ENCODE measurements at regions not wholly inside any gene's neighbourhood (a gene's known extent, or its start where the extent isn't known, plus 50 kb on each side); places are given as distances from the start of the nearest gene placed in this dataset.

DNA sequence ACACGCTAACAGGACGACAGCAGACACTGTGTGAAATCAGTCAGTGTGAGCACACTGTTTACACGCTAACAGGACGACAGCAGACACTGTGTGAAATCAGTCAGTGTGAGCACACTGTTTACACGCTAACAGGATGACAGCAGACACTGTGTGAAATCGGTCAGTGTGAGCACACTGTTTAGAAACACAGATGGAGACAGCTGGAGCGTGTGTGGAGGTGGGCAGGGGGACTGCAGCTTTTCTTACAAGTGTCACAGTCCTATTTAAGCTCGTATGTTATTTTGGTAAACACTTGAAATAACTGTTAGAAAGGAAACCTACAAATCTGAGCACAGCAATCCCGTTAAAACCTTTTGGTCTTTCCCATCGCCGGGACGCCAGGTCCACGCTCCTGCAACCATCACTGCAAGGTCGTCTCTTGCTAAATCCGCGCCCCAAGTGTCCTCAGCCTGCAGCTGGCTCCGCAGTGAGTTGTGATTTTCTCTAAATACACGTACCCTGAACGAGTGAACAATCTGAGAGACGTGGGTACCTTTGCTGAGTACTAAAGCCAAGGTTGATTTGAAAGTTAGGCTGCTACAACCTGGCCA lies 58.9 kb upstream of the CTDP1 start:
- no peak for TF ChIP-seq EZH2phosphoT487 (IDR thresholded peaks at IDR 0.05; ENCODE audit: low read depth, severe bottlenecking, unreplicated experiment)
- TF ChIP-seq, protein P1, sequence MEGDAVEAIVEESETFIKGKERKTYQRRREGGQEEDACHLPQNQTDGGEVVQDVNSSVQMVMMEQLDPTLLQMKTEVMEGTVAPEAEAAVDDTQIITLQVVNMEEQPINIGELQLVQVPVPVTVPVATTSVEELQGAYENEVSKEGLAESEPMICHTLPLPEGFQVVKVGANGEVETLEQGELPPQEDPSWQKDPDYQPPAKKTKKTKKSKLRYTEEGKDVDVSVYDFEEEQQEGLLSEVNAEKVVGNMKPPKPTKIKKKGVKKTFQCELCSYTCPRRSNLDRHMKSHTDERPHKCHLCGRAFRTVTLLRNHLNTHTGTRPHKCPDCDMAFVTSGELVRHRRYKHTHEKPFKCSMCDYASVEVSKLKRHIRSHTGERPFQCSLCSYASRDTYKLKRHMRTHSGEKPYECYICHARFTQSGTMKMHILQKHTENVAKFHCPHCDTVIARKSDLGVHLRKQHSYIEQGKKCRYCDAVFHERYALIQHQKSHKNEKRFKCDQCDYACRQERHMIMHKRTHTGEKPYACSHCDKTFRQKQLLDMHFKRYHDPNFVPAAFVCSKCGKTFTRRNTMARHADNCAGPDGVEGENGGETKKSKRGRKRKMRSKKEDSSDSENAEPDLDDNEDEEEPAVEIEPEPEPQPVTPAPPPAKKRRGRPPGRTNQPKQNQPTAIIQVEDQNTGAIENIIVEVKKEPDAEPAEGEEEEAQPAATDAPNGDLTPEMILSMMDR (IDR thresholded peaks at IDR 0.05; ENCODE audit: poor library complexity), result no peak
- TF ChIP-seq EZH2 (IDR thresholded peaks at IDR 0.05; ENCODE audit: borderline replicate concordance), result no peak
- Histone ChIP-seq H3K36me3 (replicated peaks; ENCODE audit: insufficient read depth, low read depth) (no peaks in the 10 kb centered on the region), H4K20me1 (ENCODE audit: insufficient read depth, poor library complexity, severe bottlenecking) (no peaks in the 10 kb centered on the region), H3K27me3 (no peaks in the 10 kb centered on the region), H3K9me2 (replicated peaks; ENCODE audit: insufficient read depth) (no peaks in the 10 kb centered on the region), H3K9me3 (ENCODE audit: low read depth) (no peaks in the 10 kb centered on the region), H3K4me3 (no peak overlapping the region), H3K4me1 (ENCODE audit: insufficient read depth) (no peaks in the 10 kb centered on the region), H2AFZ (no peak overlapping the region), H3K4me2 (no peak overlapping the region), H3K79me2 (no peaks in the 10 kb centered on the region), H3K27ac (no peak overlapping the region)
- no peak for DNase-seq (ENCODE audit: low spot score)
- 83% methylated on average over 20 of the region's 20 CpGs for WGBS (ENCODE audit: low lambda C conversion rate, missing lambda C conversion rate)

DNA sequence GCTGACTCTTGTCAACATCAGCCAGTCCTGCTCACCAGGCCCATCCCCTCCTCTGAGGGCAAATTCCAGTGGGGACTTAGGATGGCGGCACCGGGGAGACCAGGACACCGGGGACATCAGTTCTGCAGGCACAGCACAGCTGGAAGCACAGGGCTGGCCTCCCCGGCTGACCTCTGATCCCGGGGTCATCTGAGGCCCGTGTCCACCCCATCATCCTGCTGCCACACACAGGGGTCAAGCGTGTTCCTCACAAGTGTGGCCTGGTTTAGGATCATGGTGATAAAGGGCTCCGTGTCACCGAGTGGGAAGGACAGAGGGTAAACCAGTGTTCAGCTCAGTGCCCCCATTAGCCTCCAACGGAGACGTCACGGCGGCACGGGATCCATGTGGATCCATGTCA lies 58.1 kb upstream of the CTDP1 start:
- no peaks in the 10 kb centered on the region for H4K20me1 ChIP-seq (ENCODE audit: insufficient read depth, poor library complexity, severe bottlenecking)
- no peaks in the 10 kb centered on the region for H3K4me1 ChIP-seq (ENCODE audit: insufficient read depth)
- H3K9me3 ChIP-seq (ENCODE audit: low read depth), result no peaks in the 10 kb centered on the region
- no peaks in the 10 kb centered on the region for H3K36me3 ChIP-seq (replicated peaks; ENCODE audit: insufficient read depth, low read depth)
- H3K4me2 ChIP-seq, result no peak overlapping the region
- 88% methylated on average over 14 of the region's 14 CpGs for WGBS (ENCODE audit: low lambda C conversion rate, missing lambda C conversion rate)
- no peak overlapping the region for H3K4me3 ChIP-seq
- TF ChIP-seq EZH2phosphoT487 (IDR thresholded peaks at IDR 0.05; ENCODE audit: low read depth, severe bottlenecking, unreplicated experiment), result no peak
- no peak for TF ChIP-seq EZH2 (IDR thresholded peaks at IDR 0.05; ENCODE audit: borderline replicate concordance)
- TF ChIP-seq, protein P1 (IDR thresholded peaks at IDR 0.05; ENCODE audit: poor library complexity), result no peak
- DNase-seq (ENCODE audit: low spot score), result no peak
- H3K27me3 ChIP-seq, result no peaks in the 10 kb centered on the region
- no peaks in the 10 kb centered on the region for H3K79me2 ChIP-seq
- H3K27ac ChIP-seq, result no peak overlapping the region
- H3K9me2 ChIP-seq (replicated peaks; ENCODE audit: insufficient read depth), result no peaks in the 10 kb centered on the region
- no peak overlapping the region for H2AFZ ChIP-seq

- WGBS (ENCODE audit: low lambda C conversion rate, missing lambda C conversion rate), result 71% methylated on average over 4 of the region's 4 CpGs
- Histone ChIP-seq H3K9me2 (replicated peaks; ENCODE audit: insufficient read depth) (no peaks in the 10 kb centered on the region), H3K4me3 (no peak overlapping the region), H3K9me3 (ENCODE audit: low read depth) (no peaks in the 10 kb centered on the region), H3K27me3 (no peaks in the 10 kb centered on the region), H3K36me3 (replicated peaks; ENCODE audit: insufficient read depth, low read depth) (no peaks in the 10 kb centered on the region), H3K4me1 (ENCODE audit: insufficient read depth) (no peaks in the 10 kb centered on the region), H3K27ac (no peak overlapping the region), H3K4me2 (no peak overlapping the region), H4K20me1 (ENCODE audit: insufficient read depth, poor library complexity, severe bottlenecking) (no peaks in the 10 kb centered on the region), H3K79me2 (no peaks in the 10 kb centered on the region), H2AFZ (no peak overlapping the region)
- DNase-seq (ENCODE audit: low spot score), result no peak
- TF ChIP-seq EZH2phosphoT487 (IDR thresholded peaks at IDR 0.05; ENCODE audit: low read depth, severe bottlenecking, unreplicated experiment), result no peak
- no peak for TF ChIP-seq EZH2 (IDR thresholded peaks at IDR 0.05; ENCODE audit: borderline replicate concordance)
- TF ChIP-seq, protein P1 (IDR thresholded peaks at IDR 0.05; ENCODE audit: poor library complexity), result no peak
These were observed 57.6 kb upstream of the CTDP1 start for GRCh38 chr18:79622004-79622403.
